SU-DHL-6 (cell line): ENCODE measurements at regions not wholly inside any gene's neighbourhood (a gene's known extent, or its start where the extent isn't known, plus 50 kb on each side); places are given as distances from the start of the nearest gene placed in this dataset.

Source experiments
- H2AFZ ChIP-seq: fragments of 200-600 bp; sonication (generic); 2 replicates; pipeline ENCODE4 v1.6.1; 2014; ENCODE audit warnings: low read depth, mild to moderate bottlenecking, moderate library complexity, mixed read lengths, antibody characterized with exemption, low read length; ENCODE audit not compliant: severe bottlenecking
- H3F3A ChIP-seq: fragments of 200-600 bp; shearing (Covaris generic); 2 replicates; pipeline ENCODE4 v1.6.0; 2016; ENCODE audit warnings: antibody characterized with exemption, mild to moderate bottlenecking; ENCODE audit not compliant: insufficient read depth
- H3K27ac ChIP-seq: fragments of 200-600 bp; sonication (generic); 2 replicates; pipeline ENCODE4 v1.5.1; 2016; ENCODE audit warnings: low read depth, mild to moderate bottlenecking, low read length, moderate library complexity, mixed read lengths
- H3K27me3 ChIP-seq: fragments of 200-600 bp; sonication (generic), shearing (Covaris generic); 2 replicates; pipeline ENCODE4 v1.6.0; 2014; ENCODE audit warnings: mild to moderate bottlenecking, low read length
- H3K36me3 ChIP-seq: fragments of 200-600 bp; sonication (generic); 2 replicates; pipeline ENCODE4 v1.6.1; 2014; ENCODE audit warnings: mild to moderate bottlenecking, low read length, mixed read lengths
- H3K4me2 ChIP-seq: fragments of 300-600, 200-600 bp; shearing (Covaris generic), sonication (generic); 2 replicates; pipeline ENCODE4 v1.6.0; 2014; ENCODE audit warnings: low read length, low read depth, mild to moderate bottlenecking; ENCODE audit not compliant: poor library complexity, severe bottlenecking
- H3K4me3 ChIP-seq: fragments of 200-600 bp; sonication (generic); 2 replicates; pipeline ENCODE4 v1.5.1; 2014; ENCODE audit warnings: antibody characterized with exemption, low read length, mild to moderate bottlenecking, mixed read lengths; ENCODE audit not compliant: insufficient read depth, poor library complexity, severe bottlenecking
- H3K79me2 ChIP-seq: fragments of 200-600 bp; sonication (generic); 2 replicates; pipeline ENCODE4 v1.6.1; 2014; ENCODE audit warnings: mild to moderate bottlenecking, low read length, moderate library complexity; ENCODE audit not compliant: insufficient read depth
- H3K9ac ChIP-seq: fragments of 200-600 bp; sonication (generic); 2 replicates; pipeline ENCODE4 v1.7.0; 2014; ENCODE audit warnings: mild to moderate bottlenecking, low read length
- H3K9me2 ChIP-seq: fragments of 200-600 bp; sonication (generic); replicated peaks from 2 replicates; pipeline ENCODE4 v1.6.1; 2014; ENCODE audit warnings: low read length; ENCODE audit not compliant: insufficient read depth
- H3K9me3 ChIP-seq: fragments of 200-600 bp; sonication (generic); 2 replicates; pipeline ENCODE4 v1.6.1; 2014; ENCODE audit warnings: low read length, mixed read lengths; ENCODE audit not compliant: insufficient read depth
- H4K20me1 ChIP-seq: fragments of 200-600 bp; sonication (generic); 2 replicates; pipeline ENCODE4 v1.6.1; 2014; ENCODE audit warnings: low read depth, mild to moderate bottlenecking, antibody characterized with exemption, low read length, moderate library complexity, mixed read lengths
- EZH2phosphoT487 ChIP-seq: fragments of 200-600 bp; sonication (generic), shearing (Covaris generic); conservative IDR thresholded peaks from 2 replicates; pipeline ENCODE4 v1.6.1; 2018; ENCODE audit warnings: mild to moderate bottlenecking, antibody characterized with exemption, low read length, moderate library complexity, mixed read lengths
- TF ChIP-seq, protein P1 (sequence below): fragments of 200-600 bp; sonication (generic); IDR thresholded peaks from one replicate; pipeline ENCODE4 v1.5.1; 2017; ENCODE audit warnings: antibody characterized with exemption, mild to moderate bottlenecking, low read length, moderate library complexity; ENCODE audit not compliant: insufficient read depth, poor library complexity, severe bottlenecking

DNA sequence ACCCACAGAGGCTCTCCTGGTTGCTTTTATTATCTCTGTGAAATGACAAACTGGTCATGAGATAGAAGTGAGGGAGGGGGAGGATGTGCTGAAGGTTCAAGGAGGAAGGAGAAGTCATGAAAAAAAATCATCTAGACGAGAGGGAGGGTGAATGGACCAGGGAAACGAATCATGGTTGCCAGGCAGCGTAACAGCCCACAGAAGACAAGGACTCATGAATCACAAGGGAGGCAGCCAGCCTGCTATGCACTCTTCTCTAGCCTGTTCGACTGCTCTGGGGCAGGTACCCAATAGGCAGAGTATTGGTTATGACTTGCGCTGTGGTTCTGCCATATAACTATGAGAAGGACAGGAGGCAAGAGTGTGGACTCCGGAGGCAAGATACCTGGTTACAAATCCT is 475.2 kb downstream of the CDK5RAP2 start:
- no peaks in the 10 kb centered on the region for H3F3A ChIP-seq
- H3K4me3 ChIP-seq = no peak overlapping the region
- H3K9me3 ChIP-seq = no peaks in the 10 kb centered on the region
- TF ChIP-seq, protein P1, sequence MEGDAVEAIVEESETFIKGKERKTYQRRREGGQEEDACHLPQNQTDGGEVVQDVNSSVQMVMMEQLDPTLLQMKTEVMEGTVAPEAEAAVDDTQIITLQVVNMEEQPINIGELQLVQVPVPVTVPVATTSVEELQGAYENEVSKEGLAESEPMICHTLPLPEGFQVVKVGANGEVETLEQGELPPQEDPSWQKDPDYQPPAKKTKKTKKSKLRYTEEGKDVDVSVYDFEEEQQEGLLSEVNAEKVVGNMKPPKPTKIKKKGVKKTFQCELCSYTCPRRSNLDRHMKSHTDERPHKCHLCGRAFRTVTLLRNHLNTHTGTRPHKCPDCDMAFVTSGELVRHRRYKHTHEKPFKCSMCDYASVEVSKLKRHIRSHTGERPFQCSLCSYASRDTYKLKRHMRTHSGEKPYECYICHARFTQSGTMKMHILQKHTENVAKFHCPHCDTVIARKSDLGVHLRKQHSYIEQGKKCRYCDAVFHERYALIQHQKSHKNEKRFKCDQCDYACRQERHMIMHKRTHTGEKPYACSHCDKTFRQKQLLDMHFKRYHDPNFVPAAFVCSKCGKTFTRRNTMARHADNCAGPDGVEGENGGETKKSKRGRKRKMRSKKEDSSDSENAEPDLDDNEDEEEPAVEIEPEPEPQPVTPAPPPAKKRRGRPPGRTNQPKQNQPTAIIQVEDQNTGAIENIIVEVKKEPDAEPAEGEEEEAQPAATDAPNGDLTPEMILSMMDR = no peak
- TF ChIP-seq EZH2phosphoT487 = no peak
- H3K36me3 ChIP-seq = no peaks in the 10 kb centered on the region
- H4K20me1 ChIP-seq = no peaks in the 10 kb centered on the region
- no peaks in the 10 kb centered on the region for H3K79me2 ChIP-seq
- H2AFZ ChIP-seq = no peak overlapping the region
- H3K9me2 ChIP-seq = no peaks in the 10 kb centered on the region
- H3K4me2 ChIP-seq = no peak overlapping the region
- no peak overlapping the region for H3K9ac ChIP-seq
- H3K27ac ChIP-seq = no peak overlapping the region
- no peaks in the 10 kb centered on the region for H3K27me3 ChIP-seq

DNA sequence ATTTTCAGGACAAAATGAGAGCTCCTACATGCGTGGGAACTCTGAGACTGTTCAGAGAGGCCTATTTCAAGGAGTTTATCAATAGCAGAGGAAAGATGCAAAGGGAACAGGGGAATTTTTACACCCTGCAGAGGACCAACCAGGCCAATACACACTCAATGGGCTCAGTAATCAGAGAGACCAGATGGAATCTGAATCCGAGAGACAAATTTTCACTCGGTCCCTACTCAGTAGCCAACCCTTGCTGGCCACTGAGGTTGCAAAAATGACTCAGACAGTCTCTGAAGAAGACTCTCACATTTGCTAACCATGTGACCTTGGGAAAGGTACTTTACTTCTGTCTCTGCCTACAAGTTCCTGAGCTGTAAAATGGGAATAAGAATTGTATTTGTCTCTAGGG is 479.4 kb downstream of the CDK5RAP2 start:
- Histone ChIP-seq H3K27ac (no peak overlapping the region), H3K9ac (no peak overlapping the region), H3K4me2 (no peak overlapping the region), H3K36me3 (no peaks in the 10 kb centered on the region), H3K79me2 (no peaks in the 10 kb centered on the region), H3K27me3 (no peaks in the 10 kb centered on the region), H3K9me2 (no peaks in the 10 kb centered on the region), H4K20me1 (no peaks in the 10 kb centered on the region), H3F3A (no peaks in the 10 kb centered on the region), H3K4me3 (no peak overlapping the region), H3K9me3 (no peaks in the 10 kb centered on the region), H2AFZ (no peak overlapping the region)
- TF ChIP-seq EZH2phosphoT487 = no peak
- TF ChIP-seq, protein P1 = no peak

DNA sequence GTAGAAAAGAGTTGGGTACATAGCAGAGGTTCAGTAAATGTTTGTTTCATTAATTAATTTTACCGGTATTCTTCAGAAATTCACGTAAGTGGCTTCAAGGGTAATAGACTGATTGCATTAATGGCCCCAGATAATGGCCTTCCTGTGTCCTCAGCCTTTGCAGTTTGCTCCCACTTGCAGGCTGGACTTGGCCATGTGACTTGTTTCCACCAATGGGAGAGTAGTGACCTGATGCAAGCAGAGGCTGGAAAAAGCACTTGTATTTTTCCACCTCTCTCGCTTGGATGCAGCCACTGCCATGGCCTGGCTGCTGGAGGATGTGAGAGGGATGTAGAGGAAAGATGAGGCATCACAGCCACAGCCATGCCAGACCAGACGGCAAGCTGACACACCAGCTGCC is 480.9 kb downstream of the CDK5RAP2 start:
- no peaks in the 10 kb centered on the region for H3F3A ChIP-seq
- H2AFZ ChIP-seq = no peak overlapping the region
- no peak overlapping the region for H3K9ac ChIP-seq
- H3K27me3 ChIP-seq = no peaks in the 10 kb centered on the region
- no peaks in the 10 kb centered on the region for H3K79me2 ChIP-seq
- no peaks in the 10 kb centered on the region for H3K9me3 ChIP-seq
- TF ChIP-seq, protein P1 = no peak
- no peak for TF ChIP-seq EZH2phosphoT487
- no peak overlapping the region for H3K4me3 ChIP-seq
- H3K9me2 ChIP-seq = no peaks in the 10 kb centered on the region
- H3K27ac ChIP-seq = no peak overlapping the region
- H3K4me2 ChIP-seq = no peak overlapping the region
- H4K20me1 ChIP-seq = no peaks in the 10 kb centered on the region
- H3K36me3 ChIP-seq = no peaks in the 10 kb centered on the region
